ENCODE measurements at regions not wholly inside any gene's neighbourhood (a gene's known extent, or its start where the extent isn't known, plus 50 kb on each side); places are given as distances from the start of the nearest gene placed in this dataset.

DNA sequence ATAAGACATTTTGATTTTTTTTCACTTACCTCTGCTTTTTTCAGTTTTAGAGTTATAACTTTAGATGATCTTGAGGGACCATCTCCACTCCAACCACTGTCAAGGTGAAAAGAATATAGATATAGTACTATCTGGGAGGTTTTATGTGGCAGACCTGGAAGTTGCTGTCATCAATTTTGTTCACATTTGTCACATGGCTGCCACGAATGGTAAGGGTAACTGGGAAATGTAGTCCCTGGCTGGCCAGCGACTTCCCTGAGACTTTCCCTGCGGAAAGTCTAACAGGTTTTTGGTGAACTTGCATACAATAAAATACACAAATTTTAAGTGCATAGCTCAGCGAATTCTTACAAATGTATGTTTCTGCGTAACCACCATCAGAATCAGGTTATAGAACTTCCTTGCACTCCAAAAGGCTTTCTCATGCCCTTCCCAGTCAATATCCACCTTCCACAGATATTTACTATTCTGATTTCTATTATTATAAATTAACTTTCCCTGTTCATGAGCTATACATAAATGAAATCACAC, 121.5 kb downstream of the MAT2B start:
- Histone ChIP-seq H3K79me2 (ENCODE audit: insufficient read depth, low read length) (no peaks in the 10 kb centered on the region), H3K27me3 (ENCODE audit: control insufficient read depth in 2 of 2, insufficient read depth in 2 of 2, low read length in 2 of 2) (no peaks in the 10 kb centered on the region), H3K27ac (ENCODE audit: low read depth in 1 of 2, low read length in 2 of 2) (no peak overlapping the region), H3K4me2 (replicated peaks; ENCODE audit: extremely low read depth, low read length, poor library complexity, severe bottlenecking) (no peak overlapping the region), H3K4me3 (replicated peaks in 1 of 3; ENCODE audit: low read depth in 2 of 3, low read length in 3 of 3) (no peak overlapping the region), H3K4me1 (ENCODE audit: control insufficient read depth in 1 of 2, insufficient read depth in 2 of 2, low read length in 2 of 2) (no peaks in the 10 kb centered on the region), H2AFZ (ENCODE audit: insufficient read depth, low read depth, low read length, poor library complexity, severe bottlenecking) (no peak overlapping the region), H3K9ac (ENCODE audit: insufficient read depth, low read length, poor library complexity, severe bottlenecking) (no peak overlapping the region), H3K9me3 (replicated peaks in 1 of 2; ENCODE audit: control insufficient read depth in 1 of 2, insufficient read depth in 1 of 2, low read length in 2 of 2) (no peaks in the 10 kb centered on the region), H3K36me3 (replicated peaks in 1 of 2; ENCODE audit: control insufficient read depth in 1 of 2, insufficient read depth in 2 of 2, low read length in 2 of 2) (no peaks in the 10 kb centered on the region), H4K20me1 (ENCODE audit: insufficient read depth, low read length) (no peaks in the 10 kb centered on the region)
- intact Hi-C loops (cut with micrococcal nuclease): no loop called here
- Mint-ChIP-seq H3K9me3 (peaks cover 2 to 10% (median 6%) of the 10 kb centered on the region in 7 donors), H3K27ac (no peak overlapping the region), H3K27me3 (ENCODE audit: low read depth in 3 of 3) (peaks cover 0 to 3% (median 2%) of the 10 kb centered on the region in 3 donors), H3K36me3 (no peaks in the 10 kb centered on the region), H3K4me3 (no peak overlapping the region), H3K4me1 (no peaks in the 10 kb centered on the region)
- TF ChIP-seq, protein P1, sequence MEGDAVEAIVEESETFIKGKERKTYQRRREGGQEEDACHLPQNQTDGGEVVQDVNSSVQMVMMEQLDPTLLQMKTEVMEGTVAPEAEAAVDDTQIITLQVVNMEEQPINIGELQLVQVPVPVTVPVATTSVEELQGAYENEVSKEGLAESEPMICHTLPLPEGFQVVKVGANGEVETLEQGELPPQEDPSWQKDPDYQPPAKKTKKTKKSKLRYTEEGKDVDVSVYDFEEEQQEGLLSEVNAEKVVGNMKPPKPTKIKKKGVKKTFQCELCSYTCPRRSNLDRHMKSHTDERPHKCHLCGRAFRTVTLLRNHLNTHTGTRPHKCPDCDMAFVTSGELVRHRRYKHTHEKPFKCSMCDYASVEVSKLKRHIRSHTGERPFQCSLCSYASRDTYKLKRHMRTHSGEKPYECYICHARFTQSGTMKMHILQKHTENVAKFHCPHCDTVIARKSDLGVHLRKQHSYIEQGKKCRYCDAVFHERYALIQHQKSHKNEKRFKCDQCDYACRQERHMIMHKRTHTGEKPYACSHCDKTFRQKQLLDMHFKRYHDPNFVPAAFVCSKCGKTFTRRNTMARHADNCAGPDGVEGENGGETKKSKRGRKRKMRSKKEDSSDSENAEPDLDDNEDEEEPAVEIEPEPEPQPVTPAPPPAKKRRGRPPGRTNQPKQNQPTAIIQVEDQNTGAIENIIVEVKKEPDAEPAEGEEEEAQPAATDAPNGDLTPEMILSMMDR (IDR thresholded peaks at IDR 0.05): no peak
- whole genome bisulfite sequencing (ENCODE audit: insufficient coverage): 100% methylated on average over 2 of the region's 5 CpGs
- no peak for DNase-seq

DNA sequence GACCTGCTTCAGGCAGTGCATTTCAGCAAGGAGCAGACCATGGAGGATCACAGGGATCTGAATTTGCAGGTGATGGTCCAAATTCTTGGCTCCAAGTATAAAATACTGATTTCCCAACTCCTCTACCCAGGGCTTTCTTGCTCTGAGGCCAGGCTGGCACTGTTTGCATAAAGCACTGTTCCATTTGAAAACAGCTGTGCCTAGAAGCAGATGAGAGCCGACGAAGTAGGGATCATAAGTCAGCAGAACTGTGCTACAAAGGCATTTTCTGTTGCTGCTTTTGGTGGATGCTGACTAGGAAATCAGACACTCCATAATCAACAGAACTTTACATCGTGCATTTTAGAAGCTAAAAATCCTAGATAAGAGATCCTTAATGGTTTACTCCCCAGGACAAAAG, 126.4 kb downstream of the MAT2B start:
- Histone ChIP-seq H3K27me3 (ENCODE audit: control insufficient read depth in 2 of 2, insufficient read depth in 2 of 2, low read length in 2 of 2) (no peaks in the 10 kb centered on the region), H3K79me2 (ENCODE audit: insufficient read depth, low read length) (no peaks in the 10 kb centered on the region), H3K4me3 (replicated peaks in 1 of 3; ENCODE audit: low read depth in 2 of 3, low read length in 3 of 3) (no peak overlapping the region), H2AFZ (ENCODE audit: insufficient read depth, low read depth, low read length, poor library complexity, severe bottlenecking) (no peak overlapping the region), H3K9me3 (replicated peaks in 1 of 2; ENCODE audit: control insufficient read depth in 1 of 2, insufficient read depth in 1 of 2, low read length in 2 of 2) (no peaks in the 10 kb centered on the region), H3K36me3 (replicated peaks in 1 of 2; ENCODE audit: control insufficient read depth in 1 of 2, insufficient read depth in 2 of 2, low read length in 2 of 2) (no peaks in the 10 kb centered on the region), H3K4me1 (ENCODE audit: control insufficient read depth in 1 of 2, insufficient read depth in 2 of 2, low read length in 2 of 2) (no peaks in the 10 kb centered on the region), H3K9ac (ENCODE audit: insufficient read depth, low read length, poor library complexity, severe bottlenecking) (no peak overlapping the region), H3K27ac (ENCODE audit: low read depth in 1 of 2, low read length in 2 of 2) (no peak overlapping the region), H4K20me1 (ENCODE audit: insufficient read depth, low read length) (no peaks in the 10 kb centered on the region), H3K4me2 (replicated peaks; ENCODE audit: extremely low read depth, low read length, poor library complexity, severe bottlenecking) (no peak overlapping the region)
- no peak for DNase-seq
- TF ChIP-seq, protein P1 (IDR thresholded peaks at IDR 0.05): no peak
- no peaks in the 10 kb centered on the region for H3K4me1 Mint-ChIP-seq
- WGBS (ENCODE audit: insufficient coverage): 100% methylated on average over 2 of the region's 3 CpGs
- intact Hi-C loops (cut with micrococcal nuclease): no loop called here
- H3K36me3 Mint-ChIP-seq: no peaks in the 10 kb centered on the region
- H3K4me3 Mint-ChIP-seq: no peak overlapping the region
- H3K27ac Mint-ChIP-seq: no peak overlapping the region
- peaks cover 2 to 12% (median 4%) of the 10 kb centered on the region in 7 donors for H3K9me3 Mint-ChIP-seq
- H3K27me3 Mint-ChIP-seq (ENCODE audit: low read depth in 3 of 3): peaks cover 0 to 7% (median 0%) of the 10 kb centered on the region in 3 donors

All from CD14-positive monocyte (primary cell).